ENCODE measurements at regions not wholly inside any gene's neighbourhood (a gene's known extent, or its start where the extent isn't known, plus 50 kb on each side); places are given as distances from the start of the nearest gene placed in this dataset.

DNA sequence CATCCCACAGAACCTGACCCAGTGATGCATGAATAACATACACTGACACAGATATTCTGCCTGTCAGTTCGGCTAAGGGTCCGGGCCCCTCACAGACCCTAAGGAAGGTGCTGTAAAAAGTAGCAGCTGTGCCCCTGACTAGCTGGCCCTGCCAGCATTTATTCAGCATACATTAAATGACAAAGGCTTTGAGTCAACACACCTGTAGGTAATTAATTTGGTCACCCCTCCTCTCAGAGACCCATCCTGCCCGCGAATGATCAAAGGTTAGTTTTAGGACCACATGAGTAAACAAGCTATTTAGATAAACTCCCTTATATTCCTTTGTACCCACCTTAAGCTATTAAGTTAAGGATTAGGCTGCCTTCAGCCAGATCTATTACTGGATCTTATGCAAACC is 429.0 kb upstream of the NWD2 start:
- TF ChIP-seq POLR2A (IDR thresholded peaks at IDR 0.05): no peak
- TF ChIP-seq, protein P1, sequence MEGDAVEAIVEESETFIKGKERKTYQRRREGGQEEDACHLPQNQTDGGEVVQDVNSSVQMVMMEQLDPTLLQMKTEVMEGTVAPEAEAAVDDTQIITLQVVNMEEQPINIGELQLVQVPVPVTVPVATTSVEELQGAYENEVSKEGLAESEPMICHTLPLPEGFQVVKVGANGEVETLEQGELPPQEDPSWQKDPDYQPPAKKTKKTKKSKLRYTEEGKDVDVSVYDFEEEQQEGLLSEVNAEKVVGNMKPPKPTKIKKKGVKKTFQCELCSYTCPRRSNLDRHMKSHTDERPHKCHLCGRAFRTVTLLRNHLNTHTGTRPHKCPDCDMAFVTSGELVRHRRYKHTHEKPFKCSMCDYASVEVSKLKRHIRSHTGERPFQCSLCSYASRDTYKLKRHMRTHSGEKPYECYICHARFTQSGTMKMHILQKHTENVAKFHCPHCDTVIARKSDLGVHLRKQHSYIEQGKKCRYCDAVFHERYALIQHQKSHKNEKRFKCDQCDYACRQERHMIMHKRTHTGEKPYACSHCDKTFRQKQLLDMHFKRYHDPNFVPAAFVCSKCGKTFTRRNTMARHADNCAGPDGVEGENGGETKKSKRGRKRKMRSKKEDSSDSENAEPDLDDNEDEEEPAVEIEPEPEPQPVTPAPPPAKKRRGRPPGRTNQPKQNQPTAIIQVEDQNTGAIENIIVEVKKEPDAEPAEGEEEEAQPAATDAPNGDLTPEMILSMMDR (IDR thresholded peaks at IDR 0.05): no peak
